ENCODE measurements at regions not wholly inside any gene's neighbourhood (a gene's known extent, or its start where the extent isn't known, plus 50 kb on each side); places are given as distances from the start of the nearest gene placed in this dataset.

- WGBS: 71% methylated on average over 9 of the region's 9 CpGs
- Histone ChIP-seq H3K4me1 (replicated peaks) (no peaks in the 10 kb centered on the region), H3K36me3 (no peaks in the 10 kb centered on the region), H3K4me3 (no peak overlapping the region), H3K27me3 (replicated peaks; ENCODE audit: insufficient read depth) (no peaks in the 10 kb centered on the region), H3K9me3 (no peaks in the 10 kb centered on the region), H3K27ac (no peak overlapping the region)
- DNase-seq (ENCODE audit: low spot score): no peak
- TF ChIP-seq, protein P1, sequence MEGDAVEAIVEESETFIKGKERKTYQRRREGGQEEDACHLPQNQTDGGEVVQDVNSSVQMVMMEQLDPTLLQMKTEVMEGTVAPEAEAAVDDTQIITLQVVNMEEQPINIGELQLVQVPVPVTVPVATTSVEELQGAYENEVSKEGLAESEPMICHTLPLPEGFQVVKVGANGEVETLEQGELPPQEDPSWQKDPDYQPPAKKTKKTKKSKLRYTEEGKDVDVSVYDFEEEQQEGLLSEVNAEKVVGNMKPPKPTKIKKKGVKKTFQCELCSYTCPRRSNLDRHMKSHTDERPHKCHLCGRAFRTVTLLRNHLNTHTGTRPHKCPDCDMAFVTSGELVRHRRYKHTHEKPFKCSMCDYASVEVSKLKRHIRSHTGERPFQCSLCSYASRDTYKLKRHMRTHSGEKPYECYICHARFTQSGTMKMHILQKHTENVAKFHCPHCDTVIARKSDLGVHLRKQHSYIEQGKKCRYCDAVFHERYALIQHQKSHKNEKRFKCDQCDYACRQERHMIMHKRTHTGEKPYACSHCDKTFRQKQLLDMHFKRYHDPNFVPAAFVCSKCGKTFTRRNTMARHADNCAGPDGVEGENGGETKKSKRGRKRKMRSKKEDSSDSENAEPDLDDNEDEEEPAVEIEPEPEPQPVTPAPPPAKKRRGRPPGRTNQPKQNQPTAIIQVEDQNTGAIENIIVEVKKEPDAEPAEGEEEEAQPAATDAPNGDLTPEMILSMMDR (IDR thresholded peaks at IDR 0.05): no peak
- TF ChIP-seq POLR2A (IDR thresholded peaks at IDR 0.05) (no peak), POLR2AphosphoS5 (IDR thresholded peaks at IDR 0.05) (no peak)
- intact Hi-C loops (cut with DNase I): no loop called here
These were observed 71.8 kb upstream of the PABPC3 start for GRCh38 chr13:25024175-25024574.

DNA sequence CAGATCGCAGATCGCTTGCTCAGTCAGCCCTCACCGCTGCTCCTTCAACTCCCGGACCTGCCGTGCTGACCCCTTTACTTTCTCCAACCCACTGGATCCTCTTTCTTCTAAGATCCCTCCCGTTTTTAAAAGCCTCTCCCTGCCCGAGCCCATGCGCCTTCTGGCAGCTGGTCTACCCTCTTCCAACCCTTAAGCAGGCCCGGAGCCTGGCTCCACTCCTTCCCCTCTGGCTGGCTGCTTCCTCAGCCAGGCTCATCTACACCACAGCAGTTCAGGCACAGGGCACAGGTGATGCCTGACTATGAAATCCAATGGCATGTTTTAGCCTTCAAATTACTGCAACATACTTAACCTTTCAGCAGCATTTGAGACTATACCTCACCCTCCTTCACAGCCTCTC, 63.8 kb upstream of the PABPC3 start:
- H3K36me3 ChIP-seq: no peaks in the 10 kb centered on the region
- no peak overlapping the region for H3K4me3 ChIP-seq
- 88% methylated on average over 9 of the region's 9 CpGs for WGBS
- no peaks in the 10 kb centered on the region for H3K9me3 ChIP-seq
- H3K27me3 ChIP-seq (replicated peaks; ENCODE audit: insufficient read depth): no peaks in the 10 kb centered on the region
- intact Hi-C loops (cut with DNase I): no loop called here
- TF ChIP-seq POLR2AphosphoS5 (IDR thresholded peaks at IDR 0.05): no peak
- DNase-seq (ENCODE audit: low spot score): no peak
- no peak overlapping the region for H3K27ac ChIP-seq
- H3K4me1 ChIP-seq (replicated peaks): no peaks in the 10 kb centered on the region

DNA sequence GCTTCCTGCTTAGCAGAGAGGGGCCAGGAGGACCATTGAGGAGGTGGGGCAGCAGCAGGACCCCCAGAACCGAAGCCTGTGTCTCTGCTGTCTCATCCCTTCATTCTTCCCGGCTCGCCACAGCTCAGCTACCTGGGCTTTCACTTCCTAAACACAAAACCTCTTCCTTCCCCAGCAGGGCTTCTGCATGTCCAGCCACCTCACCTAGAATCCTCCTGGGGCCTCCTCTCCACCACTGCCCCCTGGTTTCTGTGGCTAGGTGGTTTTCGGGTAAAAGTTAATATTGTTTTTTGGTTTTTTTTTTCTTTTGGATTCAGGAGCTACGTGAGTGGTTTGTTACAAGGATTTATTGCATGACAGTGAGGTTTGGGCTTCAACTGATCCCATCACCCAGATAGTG, 61.8 kb upstream of the PABPC3 start:
- Histone ChIP-seq H3K27ac (no peak overlapping the region), H3K4me3 (no peak overlapping the region), H3K9me3 (no peaks in the 10 kb centered on the region), H3K27me3 (replicated peaks; ENCODE audit: insufficient read depth) (no peaks in the 10 kb centered on the region), H3K36me3 (no peaks in the 10 kb centered on the region), H3K4me1 (replicated peaks) (no peaks in the 10 kb centered on the region)
- intact Hi-C loops (cut with DNase I): no loop called here
- TF ChIP-seq, protein P1 (IDR thresholded peaks at IDR 0.05): no peak
- no peak for DNase-seq (ENCODE audit: low spot score)
- WGBS: 76% methylated on average over 5 of the region's 5 CpGs

DNA sequence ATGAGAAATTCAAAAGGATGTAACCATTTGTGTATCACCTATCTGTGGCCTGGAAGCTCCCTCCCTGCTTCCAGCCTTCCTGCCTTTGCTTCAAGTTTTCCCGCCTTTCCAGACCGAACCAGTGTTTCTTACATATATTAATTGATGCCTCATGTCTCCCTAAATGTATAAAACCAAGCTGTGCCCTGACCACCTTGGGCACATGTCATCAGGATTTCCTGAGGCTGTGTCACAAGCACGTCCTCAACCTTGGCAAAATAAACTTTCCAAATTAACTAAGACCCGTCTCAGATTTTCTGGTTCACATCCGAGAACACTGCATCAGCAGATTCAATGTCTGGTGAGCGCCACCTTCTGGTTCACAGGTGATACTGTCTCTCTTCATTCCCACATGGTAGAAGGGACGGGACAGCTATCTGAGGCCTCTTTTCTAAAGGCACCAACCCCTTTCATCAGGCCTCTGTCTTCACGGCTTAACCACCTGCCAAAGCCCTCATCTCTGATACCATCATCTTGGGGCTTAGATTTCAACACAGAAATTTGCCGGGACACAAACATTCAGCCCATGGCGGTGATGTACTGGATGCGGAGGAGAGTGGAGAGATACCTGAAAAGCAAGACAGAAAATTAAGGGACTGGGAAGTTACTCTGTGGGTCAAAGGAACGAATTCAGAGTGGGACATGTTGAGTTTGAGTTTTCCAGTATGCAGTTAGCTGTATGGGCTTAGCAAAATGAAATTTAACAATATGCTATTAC, 58.7 kb upstream of the PABPC3 start:
- WGBS: 38% methylated on average over 12 of the region's 12 CpGs
- DNase-seq (ENCODE audit: low spot score): peak; percentile 53
- no peak overlapping the region for H3K27ac ChIP-seq
- H3K27me3 ChIP-seq (replicated peaks; ENCODE audit: insufficient read depth): no peaks in the 10 kb centered on the region
- no peak overlapping the region for H3K4me3 ChIP-seq
- H3K9me3 ChIP-seq: no peaks in the 10 kb centered on the region
- no peaks in the 10 kb centered on the region for H3K4me1 ChIP-seq (replicated peaks)
- TF ChIP-seq POLR2AphosphoS5 (IDR thresholded peaks at IDR 0.05): no peak
- TF ChIP-seq POLR2A (IDR thresholded peaks at IDR 0.05): no peak
- TF ChIP-seq, protein P1 (IDR thresholded peaks at IDR 0.05): peak; percentile 50 to 69 (median 62)
- intact Hi-C loops (cut with DNase I): no loop called here
- no peaks in the 10 kb centered on the region for H3K36me3 ChIP-seq

GRCh38 chr13:25042151-25042865, 53.6 kb upstream of the PABPC3 start:
- intact Hi-C loops (cut with DNase I): no loop called here

More at GRCh38 chr13:25042151-25042865, 53.6 kb upstream of the PABPC3 start:
- peaks cover 5% of the 10 kb centered on the region for H3K4me1 ChIP-seq (replicated peaks)
- no peaks in the 10 kb centered on the region for H3K27me3 ChIP-seq (replicated peaks; ENCODE audit: insufficient read depth)
- no peak for DNase-seq (ENCODE audit: low spot score)
- H3K9me3 ChIP-seq: no peaks in the 10 kb centered on the region
- TF ChIP-seq, protein P1 (IDR thresholded peaks at IDR 0.05): no peak
- no peak for TF ChIP-seq POLR2A (IDR thresholded peaks at IDR 0.05)
- no peak overlapping the region for H3K27ac ChIP-seq
- H3K36me3 ChIP-seq: no peaks in the 10 kb centered on the region
- WGBS: 43% methylated on average over 11 of the region's 11 CpGs
- H3K4me3 ChIP-seq: no peak overlapping the region
